Stimulated activated CD4-positive, alpha-beta T cell treated with anti-CD3 and anti-CD28 coated beads, TNF-alpha, amount 100 ng/mL, for 4 hours (primary cell): ENCODE measurements at regions not wholly inside any gene's neighbourhood (a gene's known extent, or its start where the extent isn't known, plus 50 kb on each side); places are given as distances from the start of the nearest gene placed in this dataset.

ENCODE experiments used
- DNase-seq, 3 experiments: peaks; one replicate each; pipeline ENCODE4 v3.0.0-alpha.2; 2020; ENCODE audit warnings: low read depth in 3 of 3

DNA sequence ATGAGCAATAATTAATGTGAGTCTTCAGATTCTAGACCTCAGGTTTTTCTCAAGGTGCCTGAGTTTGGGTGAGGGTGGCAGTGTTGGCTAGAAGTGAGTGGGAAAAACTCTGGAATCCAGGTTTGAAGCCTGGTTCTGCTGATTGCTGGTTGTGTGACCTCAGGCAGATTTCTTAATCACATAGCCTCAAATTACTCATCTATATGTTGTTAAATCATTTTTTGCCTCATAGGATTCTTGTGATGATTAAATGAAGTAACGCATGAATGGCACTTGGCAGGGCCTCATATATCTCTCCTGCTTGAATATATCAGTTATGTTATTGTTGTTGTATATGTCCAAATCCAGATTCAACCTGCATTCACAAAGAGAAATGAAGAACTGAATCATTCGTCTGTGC lies 60.5 kb downstream of the NR2F2 start:
- no peak for DNase-seq

DNA sequence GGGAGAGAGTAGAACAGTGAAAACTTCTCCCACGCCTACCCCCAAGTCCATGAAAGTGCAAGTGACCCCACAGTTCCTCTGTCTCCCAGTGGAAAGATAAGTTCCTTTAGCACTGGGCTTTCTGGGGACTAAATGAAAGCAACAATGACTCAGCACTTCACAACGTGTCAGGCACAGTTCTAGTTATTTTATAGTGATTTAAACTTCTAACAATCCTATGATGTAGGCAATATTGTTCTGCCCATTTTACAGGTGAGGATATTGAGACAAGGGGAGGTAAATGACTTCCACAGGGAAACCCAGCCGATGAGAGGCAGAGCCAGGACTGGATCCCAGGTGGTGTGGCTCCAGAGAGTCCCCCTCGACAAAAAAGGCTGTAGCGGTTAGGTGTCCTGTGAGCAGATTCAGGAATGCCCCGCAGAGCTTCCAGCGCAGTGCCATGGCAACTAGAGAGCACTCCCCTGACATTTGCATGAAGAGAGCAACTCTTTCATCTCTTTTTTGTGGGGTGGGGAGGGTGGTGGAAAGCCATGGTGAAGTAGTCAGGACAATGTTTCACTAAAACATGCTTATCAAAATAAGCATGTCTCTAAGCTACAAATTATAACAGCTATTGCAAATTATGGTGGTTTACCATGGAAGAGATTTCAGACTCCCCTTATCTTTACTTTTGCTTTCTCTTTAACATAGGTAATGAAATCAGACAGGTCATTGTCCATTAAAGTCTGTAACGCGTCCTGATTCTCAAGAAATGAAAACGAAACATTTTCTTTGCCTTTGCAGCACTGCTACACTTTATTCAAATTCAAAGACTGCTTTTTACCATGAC lies 62.1 kb downstream of the NR2F2 start:
- DNase-seq: no peak

DNA sequence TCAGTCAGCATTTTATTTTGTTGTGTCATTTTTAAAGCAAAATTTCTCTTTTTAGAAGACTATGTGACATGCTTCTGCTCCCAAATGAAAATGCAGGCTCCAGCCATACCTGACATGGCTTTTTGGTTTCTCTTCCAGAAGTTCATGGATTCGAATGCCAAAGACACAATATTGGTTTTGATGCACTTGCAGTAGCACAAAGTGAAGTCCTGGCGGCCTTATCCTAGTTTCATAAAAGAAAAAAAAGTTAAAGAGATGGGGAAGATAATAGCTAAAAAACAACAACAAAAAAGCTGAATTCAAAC lies 62.7 kb downstream of the NR2F2 start:
- no peak for DNase-seq

DNA sequence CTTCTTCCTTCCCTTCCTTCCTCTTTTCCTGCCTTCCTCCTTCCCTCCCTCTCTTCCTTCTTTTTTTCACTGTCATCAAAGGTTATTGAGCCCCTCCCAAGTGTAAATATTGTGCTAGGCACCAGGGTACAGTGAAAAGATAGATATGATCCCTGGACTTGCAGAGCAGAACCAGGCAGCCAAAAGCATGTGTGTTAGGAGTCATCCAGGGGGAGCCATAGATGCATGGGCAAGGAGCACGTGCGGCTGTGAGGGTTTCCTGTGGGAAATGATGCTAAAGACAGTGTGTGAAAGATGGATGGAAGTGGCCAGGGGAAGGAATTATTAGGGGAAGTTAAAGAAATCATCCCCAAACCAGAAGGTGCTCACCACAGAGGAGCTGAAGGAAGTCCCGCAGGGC lies 65.2 kb downstream of the NR2F2 start:
- DNase-seq: no peak

DNA sequence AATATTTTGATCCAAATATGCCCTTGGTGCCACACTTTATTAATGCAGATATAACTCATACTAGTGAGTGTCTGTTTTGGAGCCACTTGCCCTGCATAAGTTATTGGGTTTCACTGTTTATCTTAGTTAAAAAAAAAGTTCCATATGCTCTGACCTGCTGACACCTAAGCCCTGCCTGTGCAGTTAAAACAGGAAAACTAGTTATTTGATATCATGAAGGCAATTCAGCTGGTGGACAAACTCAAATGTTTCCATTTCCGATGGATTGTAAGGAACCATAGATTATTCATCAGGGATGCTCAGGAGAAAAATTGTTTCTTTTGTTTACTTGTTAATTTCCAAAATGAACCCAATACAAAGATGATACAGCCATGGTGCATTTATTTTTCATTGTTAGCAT lies 68.3 kb downstream of the NR2F2 start:
- DNase-seq: no peak

DNA sequence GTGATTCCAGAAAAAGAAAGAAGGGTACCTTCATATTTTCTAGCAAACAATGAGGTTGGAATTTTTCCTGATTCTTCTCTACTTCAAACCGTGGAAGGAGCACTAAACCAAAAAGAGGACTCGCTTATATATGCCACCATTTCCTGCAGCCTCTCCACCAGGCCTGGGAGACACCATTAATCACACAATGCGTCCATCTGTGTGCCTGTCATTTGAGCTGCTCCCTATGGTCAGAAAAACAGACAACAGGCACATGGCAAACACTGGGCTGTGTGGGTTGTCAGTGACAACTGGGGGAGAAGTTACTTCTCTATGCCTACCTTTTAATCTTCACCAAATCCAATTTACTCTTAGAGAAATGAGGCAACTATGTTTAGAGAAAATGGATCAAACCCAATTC lies 71.9 kb downstream of the NR2F2 start:
- no peak for DNase-seq

DNA sequence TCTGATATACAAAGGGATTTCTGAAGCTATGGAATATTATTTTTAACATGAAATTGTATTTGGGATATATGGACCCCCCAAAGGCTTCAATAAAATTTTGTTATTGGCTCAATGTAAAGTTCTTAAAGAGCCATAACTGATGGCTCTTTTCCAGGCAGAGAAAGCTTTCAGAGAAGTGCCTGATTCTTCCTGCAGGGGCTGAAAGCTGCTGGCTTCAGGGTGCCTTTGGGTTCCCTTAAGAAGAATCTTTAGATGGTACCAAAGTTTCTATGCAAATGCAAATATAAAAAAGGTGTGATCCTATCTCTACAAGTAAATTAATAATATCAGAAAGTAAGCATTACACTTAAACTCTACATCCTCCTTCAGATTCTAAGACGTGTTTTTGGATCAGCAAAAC lies 72.6 kb downstream of the NR2F2 start:
- no peak for DNase-seq

DNA sequence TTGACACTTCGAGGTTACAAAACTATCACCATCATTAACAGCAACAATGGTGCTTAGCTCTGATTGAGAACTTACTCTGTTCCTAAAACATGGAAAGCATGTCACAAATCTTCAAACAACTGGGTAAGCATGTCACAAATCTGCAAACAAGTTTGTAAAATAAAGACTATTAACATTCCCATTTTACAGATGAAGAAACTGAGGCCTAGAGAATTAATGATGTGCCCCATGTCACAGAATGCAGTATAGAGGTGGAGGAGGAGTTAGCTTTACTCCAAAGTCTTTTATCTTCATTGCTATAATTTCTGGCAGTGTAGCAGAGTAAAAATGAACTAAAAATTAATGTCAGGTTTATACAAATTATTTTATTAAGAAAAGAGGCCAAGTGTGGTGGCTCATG lies 73.4 kb downstream of the NR2F2 start:
- no peak for DNase-seq

DNA sequence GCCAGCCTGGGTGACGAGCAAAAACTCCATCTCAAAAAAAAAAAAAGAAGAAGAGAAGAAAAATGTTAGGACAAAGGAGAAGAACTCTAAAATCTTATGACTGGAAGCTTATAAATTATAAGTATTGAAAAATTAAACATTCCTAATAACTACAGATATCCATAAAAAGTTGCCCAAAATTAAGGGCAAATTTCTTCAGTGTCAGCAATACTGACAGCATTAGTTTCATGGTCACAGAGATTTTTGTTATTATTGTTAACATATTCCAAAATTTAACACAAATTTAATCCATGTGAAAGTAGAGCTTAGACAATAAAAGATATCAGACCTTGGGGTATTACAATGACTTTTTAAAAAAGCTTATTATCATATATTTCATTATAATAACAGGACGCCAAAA lies 74.1 kb downstream of the NR2F2 start:
- no peak for DNase-seq

DNA sequence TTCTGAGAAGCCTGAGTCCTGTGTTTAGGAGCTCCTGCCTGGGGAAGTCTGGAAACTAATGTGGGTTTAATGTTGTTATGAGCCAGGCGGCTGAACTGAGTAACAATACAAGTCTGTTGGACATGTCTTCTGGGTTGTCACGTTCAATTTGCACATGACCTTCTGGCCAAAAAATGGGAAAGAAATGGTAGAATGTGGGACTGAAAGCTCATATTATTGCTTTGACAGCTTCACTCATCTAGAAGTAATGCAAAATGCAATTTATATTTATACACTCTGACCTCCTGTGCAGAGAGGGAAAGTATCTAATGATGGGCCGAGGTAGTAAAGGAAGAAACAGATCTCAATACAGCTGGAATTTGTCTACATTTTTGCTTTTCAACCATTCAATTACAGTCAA lies 75.8 kb downstream of the NR2F2 start:
- DNase-seq: no peak

DNA sequence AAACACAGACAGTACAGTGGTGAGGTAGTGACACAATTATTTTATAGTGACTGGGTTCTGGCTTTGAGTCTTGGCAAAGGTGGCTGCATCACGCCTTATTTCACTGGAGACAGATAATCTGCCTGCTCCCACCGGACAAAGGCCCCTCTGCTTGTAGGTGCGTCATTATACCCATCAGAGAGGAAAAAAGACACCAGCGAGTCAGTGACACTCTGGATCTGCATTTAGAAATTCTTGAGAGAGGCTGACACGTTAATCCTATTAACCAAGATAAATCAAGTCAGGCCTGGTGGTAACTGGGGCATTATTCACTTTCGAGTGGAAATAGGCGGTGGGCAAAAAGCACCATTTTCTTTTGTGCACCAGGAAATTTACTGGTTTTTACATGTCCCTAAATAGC lies 76.2 kb downstream of the NR2F2 start:
- DNase-seq: no peak

DNA sequence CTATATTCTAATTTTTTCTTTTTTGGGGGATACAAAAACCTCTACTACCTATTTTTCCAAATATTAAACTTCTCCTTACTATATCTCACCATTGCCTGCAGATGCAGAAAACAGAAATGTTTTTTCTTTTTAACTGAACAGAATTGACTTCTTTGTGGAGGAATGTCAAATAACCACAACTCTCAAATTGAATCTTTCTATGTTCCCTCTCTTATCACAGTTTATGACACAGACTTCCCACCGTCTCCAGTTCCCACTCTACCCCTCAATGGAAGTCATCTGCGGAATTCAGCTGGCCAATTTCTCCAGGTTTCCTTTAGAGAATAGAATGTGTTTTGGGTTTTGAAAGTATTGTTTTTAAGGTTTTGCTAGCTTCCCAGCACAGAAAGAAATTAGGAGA lies 77.0 kb downstream of the NR2F2 start:
- DNase-seq: no peak

DNA sequence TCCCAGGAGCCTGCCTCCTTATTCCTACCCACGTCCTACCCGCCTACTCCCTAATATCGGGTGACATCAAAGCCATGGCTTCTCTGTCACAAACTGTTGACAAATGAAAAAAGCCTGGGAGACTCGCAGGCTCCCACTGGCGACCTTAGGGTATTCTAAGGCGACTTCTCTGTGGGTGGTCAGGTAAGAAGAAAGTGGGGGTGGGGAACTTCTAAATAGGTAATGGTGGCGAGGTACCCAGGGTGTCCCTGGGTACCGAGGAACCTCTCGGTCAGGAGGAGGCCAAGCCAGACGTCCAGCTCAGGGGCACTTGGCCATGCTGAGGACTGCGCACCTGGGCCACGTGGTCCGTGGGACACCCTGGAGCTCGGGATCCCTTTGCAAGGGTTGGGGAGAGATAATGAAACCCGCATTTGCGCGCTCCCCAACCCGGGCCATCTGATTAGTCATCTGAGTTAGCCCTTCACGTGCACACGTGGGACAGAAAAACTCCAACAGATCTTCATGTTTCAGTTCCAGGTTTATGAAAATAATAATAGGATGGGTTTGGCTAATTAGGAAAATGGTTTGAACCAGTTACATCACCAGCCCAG lies 78.2 kb downstream of the NR2F2 start:
- DNase-seq: no peak

DNA sequence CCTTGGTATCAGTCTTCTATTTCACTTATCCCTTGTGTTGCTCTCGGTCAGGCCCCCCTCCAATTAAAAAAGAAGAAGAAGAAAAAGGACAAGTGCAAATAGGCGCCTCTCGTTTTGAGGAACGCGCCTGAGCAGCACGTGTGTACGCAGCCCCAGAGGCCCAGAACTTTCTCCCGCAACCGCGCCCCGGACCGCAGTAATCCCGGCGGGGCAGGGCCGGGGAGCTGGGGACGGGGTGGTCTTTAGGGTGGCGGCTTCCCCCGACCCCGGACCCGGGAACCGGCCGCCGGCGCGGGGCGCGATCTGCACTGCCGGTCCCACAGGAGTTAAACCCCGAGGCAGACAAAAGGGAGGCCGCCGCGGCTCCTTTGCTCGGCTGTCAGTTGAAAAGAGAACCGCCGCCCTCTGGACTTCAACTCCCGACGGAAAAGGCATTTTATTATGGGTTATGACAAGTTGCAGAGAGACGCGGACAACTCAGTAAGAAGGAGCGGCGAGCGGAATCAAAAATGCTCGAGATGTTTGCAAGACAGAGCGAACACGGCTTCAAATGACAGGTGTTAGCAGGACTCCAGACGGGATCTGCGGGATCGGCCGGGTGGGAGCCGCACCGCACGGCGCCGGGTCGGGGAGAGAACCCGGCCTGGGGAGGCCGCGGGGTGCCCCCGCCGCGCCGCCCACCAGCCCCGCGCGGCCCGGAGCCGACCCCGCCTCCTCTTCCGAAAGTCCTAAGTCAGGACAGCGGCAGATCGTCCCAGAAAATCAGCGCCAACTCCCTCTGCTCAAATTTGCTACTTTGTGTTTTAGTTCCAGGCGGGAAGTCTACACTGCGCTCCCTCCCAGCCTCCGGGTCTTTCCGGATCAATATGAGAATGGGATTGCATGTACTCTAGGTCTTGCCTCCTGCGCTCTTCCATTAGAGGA lies 79.0 kb downstream of the NR2F2 start:
- no peak for DNase-seq

DNA sequence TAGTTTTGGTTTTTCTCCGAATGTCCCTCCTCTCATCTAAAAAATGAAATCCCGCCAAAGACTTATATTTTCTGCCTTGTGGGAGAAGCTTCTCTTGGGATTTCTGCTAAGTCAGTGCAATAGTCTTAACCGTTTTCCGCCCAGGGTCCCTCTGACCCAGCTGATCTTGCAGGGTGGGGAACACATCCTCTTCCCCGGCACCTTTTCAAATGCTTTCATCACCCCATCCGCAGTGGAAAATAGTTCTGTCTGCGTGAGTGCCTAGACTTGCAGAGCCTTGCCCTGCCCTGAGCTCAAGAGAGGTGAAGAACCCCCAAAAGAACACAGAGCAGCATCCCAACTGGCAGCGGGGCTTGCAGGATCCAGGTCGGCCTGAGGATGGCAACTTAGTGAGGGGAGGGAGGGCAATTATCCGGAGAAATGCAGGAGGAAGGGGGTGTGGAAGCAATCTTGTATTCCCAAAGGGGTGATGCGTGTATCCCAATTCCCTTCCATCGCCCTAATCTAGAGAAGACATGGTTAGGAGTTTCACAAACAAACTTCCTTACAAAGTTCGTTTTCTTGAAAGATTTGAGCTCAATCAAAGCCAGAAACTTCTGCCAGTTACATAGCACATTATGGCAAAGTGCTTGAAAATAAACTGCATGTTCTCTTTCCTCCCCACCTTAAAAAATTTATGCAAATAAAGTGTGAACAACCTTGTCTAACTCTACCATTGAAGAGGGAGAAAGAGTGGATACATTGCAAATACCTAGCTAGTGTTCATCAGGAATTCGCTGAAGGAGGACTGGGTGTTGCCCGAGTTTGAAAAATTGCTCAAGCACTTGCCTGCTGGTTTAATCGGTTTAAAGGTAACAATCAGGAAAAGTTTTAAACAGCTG lies 79.9 kb downstream of the NR2F2 start:
- no peak for DNase-seq

DNA sequence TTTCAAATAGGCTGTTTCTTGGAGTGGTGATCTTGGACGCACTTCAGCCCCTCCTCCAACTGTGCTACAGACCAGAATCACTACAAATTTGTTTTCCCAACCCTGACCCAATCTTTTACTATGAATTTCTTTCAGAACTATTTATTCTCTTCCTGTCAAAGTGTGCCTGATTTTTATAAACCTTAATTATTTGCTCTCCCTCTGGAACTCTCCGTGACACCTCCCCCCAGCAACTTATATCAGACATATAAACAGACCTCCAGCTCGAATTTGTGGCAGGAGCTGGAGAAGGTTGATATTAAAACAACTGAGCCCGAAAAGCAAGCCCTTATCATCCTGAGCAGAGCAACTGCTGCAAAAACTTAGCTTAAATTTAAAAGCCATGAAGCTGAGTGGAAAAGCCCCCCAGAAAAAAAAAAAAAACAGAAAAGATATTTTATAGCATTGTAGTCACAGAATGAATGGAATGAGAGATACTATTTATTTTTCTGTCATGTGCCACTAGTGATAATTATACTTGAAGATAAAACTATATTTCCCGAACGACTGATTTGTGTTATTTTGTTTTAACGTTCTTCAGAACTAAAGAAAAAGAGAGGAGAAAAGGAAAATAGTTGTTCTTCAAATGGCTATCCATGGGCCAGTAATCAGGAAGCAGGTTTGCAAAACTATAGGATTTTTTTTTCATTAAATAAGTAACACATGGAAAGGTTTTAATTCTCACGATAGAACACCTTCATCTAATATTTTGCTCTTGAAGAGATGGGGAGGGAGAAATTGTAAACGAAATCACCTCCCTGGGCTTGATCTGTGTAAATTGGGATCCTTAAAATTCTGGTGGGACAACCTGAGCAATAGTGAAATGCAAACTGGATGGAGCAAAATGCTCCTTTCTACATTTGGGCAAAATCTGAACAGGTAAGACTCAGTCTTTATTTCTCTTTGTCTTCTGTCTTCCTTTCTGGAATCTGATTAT lies 80.8 kb downstream of the NR2F2 start:
- DNase-seq: no peak

DNA sequence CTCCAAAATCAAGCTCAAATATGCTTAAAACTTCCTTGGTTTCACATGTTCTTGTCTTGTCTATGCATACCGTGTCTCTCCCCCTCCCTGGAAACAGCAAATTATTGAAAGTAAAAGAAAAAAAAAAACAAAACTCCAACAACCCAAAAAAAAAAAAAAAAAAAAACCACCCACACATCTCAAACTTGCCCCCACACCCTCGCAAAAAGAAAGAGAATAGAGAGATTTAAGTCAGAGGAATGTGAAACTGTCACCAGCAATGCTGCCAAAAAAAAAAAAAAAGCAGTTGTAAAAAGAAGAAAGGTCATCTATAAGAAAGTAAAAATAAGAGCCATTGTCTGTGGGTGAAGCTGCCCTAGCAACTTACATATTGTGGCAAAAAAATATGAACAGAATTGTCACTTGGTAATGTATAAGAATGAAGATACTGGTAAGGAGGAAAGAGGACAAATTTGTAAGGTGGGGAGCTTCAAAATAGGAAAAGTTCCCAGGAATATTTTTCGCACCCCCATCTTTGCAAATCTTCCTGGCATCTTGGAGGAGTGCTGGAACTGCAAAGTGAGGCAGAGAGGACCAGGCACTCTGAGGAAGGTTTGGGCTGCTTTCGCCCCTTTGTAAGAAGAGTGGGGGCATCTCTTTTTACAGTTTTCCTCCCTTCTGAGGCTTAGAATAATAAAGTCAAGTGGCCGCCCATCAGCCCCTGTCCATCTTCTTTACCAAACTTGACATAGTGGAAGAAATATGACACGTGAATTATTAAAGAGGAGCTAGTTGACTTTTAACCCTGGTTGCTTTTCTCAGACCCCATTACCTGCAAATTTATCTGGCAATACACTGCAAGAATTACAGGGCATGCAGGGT lies 81.8 kb downstream of the NR2F2 start:
- DNase-seq: no peak

DNA sequence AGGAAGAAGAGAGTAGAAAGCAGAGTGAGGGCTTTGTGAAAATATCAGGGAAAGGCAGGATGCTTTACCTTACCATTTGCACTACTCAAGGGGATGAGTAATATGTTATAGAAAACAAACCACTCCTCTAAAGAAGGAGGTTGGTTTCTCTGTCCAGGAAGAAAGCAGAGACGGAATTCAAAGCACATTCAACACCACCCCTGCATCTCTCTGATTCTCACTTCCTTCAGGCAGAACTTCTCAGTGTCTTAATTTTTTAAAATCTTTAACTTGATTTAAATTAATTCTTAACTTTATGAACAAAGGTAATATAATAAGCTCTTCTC lies 82.4 kb downstream of the NR2F2 start:
- DNase-seq: no peak

DNA sequence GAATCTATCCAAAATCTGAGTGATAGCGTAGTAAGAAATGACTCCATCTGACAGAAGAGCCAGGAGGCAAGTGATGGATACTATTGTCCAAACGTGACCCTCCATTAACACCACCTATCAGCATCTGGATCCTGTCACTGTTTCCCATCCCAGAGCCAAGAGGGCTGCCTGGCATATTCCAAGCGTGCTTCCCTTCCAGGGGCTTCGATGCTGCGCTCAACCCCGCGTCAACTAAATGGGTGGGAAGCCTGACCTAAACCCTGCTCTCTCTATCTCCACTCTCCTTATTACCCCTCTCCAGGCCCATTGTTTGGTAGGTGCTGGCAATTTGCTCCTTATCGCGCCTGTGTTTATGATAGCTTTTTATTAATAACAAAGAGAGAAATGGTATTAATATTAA lies 83.2 kb downstream of the NR2F2 start:
- no peak for DNase-seq

DNA sequence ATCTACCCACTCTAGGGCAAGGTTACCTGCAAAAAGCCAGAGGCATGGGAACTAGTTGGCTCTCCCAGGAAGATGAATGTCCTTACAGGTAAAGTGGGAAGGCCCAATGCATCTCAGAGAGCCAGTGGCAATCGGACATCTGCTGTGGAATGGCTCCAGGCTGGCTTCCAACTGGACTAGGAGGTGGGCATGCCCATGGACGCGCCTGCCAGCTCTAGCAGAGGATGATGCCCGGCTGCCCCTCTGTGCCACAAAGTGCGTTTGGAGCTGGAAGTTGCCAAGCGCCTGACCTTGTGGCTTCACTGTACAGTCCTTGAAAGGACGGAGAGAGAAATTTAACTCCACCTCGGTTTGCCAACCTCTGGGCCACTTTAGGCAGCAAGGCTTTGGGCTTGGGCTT lies 84.4 kb downstream of the NR2F2 start:
- no peak for DNase-seq
